Ecto neural progenitor cell (in vitro differentiated cells): ENCODE measurements at regions not wholly inside any gene's neighbourhood (a gene's known extent, or its start where the extent isn't known, plus 50 kb on each side); places are given as distances from the start of the nearest gene placed in this dataset.
"Not testable (repeated sequence)": the region's sequence is repeated elsewhere in the genome, so short reads cannot be mapped to it uniquely, and the experiment has no call there.

Experiments
- DNase-seq: peaks from one replicate; pipeline ENCODE4 v3.0.0-alpha.2; 2018; ENCODE audit warnings: low spot score

DNA sequence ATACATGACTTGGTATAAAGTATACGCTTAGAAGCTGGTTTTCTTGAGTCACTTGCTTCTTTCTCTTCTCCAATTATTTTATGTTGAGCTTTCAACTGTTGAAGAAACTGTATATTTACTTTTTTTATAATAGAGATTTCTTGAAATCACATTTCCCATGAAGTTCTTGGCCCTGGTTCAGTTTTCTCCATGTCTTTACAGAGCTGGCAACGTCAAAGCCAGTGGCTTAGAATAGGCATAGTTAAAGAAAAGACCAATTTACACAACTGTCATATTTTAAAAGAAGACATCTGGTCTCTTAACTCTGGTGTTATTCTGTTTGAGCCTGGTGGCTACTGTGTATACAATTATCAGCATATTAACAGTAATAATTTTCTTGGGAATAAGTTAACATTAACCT, 1249.3 kb downstream of the CDH12 start:
- DNase-seq, result no peak

DNA sequence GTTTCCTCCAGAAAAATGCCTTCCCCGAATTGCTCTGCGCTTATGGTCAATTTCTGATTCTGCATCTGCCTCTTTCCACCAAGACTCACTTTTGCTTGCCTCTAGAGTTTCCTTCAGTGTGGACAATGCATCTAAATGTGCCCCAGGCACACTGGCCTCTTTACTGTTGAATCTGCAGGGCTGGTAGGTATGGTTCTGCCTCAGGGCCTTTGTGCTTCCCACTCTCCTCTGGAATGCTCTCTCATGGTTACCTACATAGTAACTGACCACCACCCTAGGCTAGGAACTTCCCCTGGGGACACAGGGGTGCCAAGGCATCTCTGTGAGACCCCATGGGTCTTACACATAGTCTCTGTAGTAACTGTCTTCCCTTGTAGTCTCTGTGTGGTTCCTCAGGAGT, 1258.6 kb downstream of the CDH12 start:
- no peak for DNase-seq

DNA sequence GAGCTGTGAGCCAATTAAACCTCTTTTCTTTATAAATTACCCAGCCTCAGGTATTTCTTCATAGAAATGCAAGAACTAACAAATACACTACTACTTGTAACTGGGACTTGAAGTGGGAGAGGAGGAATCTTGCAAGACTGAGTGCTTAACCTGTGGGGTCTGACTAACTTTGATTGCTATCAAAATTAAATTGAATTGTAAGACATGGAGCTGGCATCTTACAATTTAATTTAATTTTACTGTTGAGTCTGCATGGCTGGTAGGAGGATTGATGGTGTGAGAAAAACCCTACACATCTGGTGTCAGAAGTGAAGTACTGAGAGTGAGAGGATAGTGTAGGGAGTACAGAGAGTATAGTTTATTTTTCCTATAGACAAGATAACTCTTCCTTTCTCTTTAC, 1259.9 kb downstream of the CDH12 start:
- no peak for DNase-seq

DNA sequence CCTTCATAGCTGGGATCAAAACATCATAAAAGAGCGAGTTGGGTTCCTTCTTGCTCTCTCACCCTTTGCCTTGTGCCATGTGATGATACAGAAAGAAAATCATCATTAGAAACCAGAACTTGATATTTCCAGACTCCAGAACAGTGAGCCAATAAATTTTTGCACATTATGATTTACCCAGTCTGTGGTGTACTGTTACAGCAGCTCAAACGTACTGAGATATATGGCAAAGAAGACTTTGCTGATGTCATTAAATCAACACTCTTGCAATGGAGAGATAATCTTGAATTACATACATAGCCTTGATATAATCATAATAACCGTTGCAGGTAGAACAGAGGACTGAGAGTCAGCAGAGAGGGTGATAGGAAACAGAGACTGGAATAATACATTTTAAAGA, 1271.6 kb downstream of the CDH12 start:
- DNase-seq, result no peak

DNA sequence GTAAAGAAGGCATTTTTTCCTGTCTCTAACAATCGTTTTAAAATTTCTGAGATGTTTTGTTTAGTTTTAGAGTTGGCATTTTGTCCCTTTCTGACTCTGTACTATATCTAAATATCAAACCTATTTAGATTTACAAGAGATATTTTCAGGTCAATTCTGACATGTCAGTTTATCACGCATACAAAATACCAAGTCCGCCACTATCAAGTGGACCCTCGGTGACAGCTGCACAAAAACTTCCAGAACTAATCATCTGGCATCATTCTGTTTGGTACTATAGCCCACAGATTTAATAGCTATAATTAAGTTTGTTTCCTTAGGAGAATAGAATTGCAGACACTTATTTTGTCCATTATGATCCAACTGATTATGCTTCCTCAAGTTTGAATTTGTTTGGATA, 1278.2 kb downstream of the CDH12 start:
- DNase-seq, result no peak

DNA sequence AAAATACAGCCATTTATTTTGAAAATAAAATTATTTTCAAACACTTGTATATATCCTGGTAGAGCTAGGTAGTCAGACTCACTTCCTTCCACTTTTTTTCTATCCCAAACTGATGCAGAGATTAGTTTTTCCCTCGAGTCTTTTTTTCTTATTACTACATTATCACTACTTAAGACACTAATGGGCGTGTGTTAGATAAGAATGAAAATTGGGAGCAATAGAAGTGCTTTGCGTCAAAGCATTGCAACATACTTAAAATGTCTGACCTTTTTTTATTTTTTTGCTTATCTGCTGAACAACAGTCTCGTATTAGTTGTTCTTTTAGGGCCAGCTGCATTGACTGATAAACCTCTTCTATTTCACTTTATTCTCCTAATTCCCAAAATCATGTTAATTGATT, 1278.7 kb downstream of the CDH12 start:
- DNase-seq, result no peak

DNA sequence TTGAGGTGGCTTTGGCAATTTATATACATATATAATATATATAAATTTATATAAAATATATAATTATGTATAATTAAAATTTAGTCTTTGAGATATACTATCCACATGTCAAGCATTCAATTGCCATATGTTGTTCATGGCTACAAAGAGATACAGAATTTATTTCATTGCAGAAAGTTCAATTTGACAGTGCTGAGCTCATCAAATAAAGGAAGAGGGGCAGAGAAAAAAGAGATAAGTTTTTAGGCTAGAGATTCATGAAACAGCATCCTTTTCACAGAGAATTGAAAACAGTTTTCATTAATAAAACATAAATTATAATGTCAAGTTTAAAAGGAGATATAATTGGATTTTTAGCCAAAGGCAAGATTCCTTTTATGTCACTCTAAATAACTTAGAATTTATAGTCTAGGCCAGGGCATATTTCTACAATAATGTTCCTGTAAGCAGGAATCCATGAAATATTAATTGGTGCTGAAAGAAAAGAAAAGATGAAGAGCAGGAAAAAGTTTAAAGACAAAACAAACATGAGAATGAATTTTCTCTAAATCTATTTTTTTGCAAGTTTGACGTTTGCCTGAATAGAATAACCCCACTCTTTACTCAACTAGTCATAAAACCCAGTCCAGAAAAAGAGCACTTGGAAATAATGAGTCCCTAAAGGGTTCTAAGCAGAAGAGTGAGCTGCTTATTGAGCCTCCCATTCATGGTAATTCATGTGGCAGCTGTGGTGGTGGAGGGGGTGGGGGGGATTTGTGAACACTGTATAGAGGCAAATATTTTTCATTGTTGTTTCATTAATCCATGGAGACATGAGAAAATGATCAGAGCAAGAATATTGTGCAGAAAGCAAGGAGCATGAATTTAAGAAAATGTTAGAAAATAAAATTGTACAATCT, 1279.5 kb downstream of the CDH12 start:
- DNase-seq, result no peak

DNA sequence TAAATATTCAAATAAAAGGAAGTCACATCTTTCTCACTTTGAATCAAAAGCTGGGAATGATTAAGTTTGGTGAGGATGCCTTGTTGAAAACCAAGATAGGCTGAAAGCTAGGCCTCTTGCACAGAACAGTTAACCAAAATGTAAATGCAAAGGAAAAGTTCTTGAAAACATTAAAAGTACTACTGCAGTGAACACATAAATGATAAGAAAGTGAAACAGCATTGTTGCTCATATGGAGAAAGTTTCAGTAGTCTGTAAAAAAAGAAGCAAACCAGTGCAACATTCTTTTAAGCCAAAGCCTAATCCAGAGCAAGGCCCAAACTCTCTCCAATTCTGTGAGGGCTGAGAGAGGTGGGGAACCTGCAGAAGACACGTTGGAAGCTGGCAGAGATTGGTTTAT, 1281.9 kb downstream of the CDH12 start:
- DNase-seq, result not testable (repeated sequence)

DNA sequence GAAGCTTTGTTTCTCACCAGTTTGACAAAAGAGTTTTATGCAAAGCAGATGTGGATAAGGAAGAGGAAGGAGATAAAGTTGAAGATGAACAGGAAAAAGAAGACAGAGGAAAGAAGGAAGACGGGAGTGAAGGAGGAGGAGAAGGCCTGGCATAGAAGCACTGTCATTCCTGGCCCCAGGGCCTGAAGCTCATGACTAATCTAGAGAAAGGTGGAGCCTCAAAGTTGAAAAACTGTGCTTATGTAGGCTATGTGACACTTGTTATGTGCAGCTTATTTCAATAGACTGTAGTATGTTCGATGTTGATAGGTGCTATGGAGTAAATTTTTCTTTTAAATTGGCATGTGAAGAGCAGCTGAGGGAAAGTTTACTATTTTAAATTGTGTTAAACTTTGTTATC, 1294.0 kb downstream of the CDH12 start:
- not testable (repeated sequence) for DNase-seq

DNA sequence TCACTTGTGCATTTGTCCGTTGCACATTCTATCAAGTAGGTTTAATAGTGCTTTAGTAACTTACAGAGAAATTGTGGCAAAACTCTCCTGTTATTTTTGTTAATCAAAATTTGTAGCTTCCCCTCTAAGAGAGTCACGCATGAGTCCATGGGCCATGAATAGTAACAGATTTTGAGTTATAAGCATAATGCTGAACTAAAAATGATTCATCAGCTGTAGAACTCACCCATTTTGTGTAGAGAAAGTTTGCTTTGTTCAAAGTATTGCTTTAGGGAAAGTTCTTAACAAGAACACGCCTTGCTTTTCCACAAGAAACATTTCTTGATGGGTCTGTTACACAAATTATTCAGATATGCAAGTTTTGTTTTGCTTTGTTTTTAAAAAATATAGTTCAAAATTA, 1300.9 kb downstream of the CDH12 start:
- DNase-seq, result not testable (repeated sequence)

DNA sequence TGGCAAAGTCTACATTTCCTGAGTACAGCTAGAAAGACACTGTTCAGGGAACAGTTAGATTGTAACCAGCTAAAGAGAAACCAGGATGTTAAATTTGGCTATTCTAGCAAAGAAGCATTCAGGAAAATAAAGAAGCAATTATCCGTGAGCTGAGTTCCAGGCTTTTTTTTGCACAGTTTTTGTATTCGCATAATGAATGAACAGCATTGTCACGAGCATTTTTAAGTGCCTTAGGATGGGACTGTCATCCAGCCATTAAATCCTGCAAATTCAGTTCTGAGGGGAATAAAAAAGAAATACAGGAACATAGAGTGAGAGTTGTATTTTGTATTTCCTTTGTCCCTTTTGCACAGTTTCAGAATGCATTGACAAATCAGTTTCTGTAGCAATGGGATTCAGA, 1302.2 kb downstream of the CDH12 start:
- not testable (repeated sequence) for DNase-seq

DNA sequence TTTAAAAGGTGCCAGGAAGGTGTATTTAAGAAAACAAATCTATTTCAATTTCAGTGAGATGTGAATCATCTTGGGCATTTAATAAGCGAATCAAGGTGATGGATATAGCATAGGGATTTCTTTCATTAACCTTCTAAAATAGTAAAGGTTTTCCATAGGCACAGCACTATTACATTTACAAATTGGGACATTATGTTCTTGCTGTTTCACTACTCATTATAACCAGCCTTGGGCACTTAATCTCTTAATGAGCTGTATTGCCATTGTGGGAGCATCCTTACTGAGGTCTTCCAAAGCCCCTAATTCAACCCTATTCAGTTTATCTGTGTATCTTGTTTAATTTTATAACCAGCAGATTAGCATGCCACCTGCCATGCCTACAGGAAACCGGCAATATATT, 1305.5 kb downstream of the CDH12 start:
- DNase-seq, result not testable (repeated sequence)

DNA sequence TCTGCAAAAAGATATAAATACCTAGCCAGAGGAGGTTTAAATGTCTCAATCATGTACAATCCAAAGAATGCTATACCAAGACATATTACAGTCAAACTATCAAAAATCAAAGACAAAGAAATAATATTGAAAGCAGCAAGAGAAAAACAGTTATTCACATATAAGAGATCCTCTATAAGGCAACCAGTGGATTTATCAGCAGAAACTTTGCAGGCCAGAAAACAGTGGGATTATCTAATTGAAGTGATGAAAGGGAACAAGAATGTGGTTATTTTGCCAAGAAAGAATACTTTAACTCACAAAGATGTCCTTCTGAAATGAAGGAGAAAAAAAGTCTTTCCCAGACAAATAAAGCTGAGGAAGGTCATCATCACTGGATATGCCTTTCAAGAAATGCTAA, 1318.0 kb downstream of the CDH12 start:
- DNase-seq, result not testable (repeated sequence)

DNA sequence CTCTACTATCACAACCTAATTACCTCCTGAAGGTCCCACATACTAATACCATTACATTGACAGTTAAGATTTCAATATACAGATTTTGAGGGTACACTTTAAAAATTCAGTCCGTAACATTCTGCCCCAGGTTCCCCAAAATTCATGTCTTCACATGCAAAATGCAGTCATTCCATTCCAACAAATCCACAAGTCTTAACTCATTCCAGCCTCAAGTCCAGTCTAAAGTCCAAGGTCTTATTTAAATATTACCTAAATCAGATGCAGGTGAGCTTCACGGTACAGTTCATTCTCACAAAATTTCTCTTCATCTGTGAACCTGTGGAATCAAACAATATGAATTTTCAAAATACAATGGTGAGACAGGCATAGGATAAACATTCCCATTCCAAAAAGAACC, 1332.0 kb downstream of the CDH12 start:
- DNase-seq, result not testable (repeated sequence)

DNA sequence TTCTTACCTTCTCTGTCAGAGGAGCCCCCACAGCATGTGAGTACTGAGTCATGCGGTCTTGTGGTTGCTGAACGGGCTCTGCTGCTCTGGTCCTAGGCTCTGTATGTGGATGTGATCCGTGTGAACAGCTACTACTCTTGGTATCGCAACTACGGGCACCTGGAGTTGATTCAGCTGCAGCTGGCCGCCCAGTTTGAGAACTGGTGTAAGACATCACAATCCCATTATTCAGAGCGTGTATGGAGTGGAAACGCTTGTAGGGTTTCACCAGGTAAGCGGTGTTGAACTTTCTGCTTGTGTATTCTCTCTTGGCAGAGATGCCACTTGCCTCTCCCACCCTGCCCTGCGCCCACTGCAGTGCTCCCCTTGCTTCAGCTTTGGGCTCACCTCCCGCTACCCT, 1356.2 kb downstream of the CDH12 start:
- DNase-seq, result not testable (repeated sequence)

DNA sequence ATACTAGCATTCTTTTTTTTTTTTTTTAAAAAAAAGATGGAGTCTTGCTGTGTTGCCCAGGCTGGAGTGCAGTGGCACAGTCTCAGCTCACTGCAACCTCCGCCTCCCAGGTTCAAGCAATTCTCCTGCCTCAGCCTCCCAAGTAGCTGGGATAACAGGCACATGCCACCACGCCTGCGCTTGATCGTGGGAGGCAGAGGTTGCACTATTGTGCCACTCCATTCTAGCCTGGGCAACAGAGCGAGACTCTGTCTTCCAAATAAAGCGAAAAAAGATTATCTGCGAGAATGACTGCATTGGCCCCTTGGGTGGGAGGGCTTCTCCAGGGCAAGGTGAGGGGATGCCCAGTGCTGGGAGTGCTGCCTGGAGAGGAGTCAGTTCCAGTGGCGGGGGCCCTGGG, 1357.1 kb downstream of the CDH12 start:
- DNase-seq, result not testable (repeated sequence)

DNA sequence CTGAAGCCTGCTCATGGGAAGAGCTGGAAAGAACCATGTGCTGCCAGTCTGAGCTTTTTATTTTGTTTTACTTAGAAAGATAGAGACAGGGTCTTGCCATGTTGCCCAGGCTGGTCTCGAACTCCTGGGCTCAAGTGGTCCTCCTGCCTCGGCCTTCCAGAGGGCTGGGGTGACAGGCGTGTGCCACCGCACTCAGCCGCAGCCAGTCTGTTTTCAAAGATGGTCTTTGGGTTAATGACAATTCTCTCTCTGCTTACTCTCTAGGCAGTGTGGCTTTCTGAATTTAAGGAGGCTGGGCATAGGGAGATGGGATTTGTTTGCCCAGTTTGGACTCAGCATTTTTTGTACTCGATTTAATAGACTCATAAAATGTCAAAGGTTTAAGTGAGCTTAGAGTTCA, 1357.9 kb downstream of the CDH12 start:
- DNase-seq, result not testable (repeated sequence)

DNA sequence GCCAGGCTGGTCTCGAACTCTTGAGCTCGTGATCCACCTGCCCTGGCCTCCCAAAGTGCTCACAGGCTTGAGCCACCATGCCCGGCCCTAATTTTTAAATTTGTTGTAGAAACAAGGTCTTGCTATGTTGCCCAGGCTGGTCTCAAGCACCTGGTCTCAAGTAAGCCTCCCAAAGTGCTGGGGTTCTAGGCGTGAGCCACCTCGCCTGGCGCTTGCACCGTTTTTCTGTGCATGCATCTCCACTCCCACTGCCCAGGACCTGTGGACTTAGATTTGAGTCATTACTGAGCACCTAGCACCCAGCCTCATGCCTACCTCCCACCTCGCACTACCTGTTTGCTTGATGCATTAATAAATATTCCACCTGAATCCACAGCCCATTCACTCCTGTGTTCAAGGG, 1359.1 kb downstream of the CDH12 start:
- not testable (repeated sequence) for DNase-seq

DNA sequence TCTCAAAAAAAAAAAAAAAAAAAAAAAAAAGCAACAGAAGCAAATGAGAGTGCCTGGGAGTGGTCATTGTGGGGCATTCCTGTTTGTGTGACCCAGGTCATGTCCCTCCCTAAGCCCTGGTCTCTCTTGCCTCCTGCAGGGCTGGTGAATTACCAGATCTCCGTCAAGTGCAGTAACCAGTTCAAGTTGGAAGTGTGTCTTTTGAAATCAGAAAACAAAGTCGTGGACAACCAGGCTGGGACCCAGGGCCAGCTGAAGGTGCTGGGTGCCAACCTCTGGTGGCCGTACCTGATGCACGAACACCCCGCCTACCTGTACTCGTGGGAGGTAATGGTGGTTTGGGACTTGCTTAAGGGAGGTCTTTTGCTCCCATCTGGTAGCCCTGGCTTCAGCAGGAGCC, 1362.0 kb downstream of the CDH12 start:
- not testable (repeated sequence) for DNase-seq

DNA sequence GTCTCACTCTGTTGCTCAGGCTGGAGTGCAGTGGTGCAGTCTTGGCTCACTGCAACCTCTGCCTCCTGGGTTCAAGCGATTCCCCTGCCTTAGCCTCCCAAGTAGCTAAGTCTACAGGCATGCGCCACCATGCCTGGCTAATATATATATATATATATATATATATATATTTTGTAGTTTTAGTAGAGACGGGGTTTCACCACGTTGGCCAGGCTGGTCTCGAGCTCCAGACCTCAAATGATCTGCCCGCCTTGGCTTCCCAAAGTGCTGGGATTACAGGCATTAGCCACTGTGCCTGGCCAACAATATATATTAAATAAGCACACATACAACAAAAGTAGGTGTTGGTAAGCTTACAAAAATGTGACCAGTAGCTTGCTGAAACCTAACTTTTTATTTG, 1364.3 kb downstream of the CDH12 start:
- DNase-seq, result not testable (repeated sequence)

DNA sequence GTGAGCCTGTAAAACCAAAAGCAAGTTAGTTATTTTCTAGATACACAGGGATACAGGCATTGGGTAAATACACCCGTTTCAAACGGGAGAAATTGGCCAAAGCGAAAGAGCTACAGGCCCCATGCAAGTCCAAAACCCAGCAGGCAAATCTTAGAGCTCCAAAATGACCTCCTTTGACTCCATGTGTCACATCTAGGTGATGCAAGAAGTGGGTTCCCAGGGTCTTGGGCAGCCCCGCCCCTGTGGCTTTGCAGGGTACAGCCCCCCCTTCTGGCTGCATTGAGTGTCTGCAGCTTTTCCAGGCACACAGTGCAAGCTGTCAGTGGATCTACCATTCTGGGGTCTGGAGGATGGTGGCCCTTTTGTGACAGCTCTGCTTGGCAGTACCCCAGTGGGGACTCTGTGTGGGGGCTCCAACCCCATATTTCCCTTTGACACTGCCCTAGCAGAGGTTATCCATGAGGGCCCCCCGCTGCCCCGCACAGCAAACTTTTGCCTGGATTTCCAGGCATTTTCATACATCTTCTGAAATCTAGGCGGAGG, 1367.6 kb downstream of the CDH12 start:
- peak; percentile 44 for DNase-seq

DNA sequence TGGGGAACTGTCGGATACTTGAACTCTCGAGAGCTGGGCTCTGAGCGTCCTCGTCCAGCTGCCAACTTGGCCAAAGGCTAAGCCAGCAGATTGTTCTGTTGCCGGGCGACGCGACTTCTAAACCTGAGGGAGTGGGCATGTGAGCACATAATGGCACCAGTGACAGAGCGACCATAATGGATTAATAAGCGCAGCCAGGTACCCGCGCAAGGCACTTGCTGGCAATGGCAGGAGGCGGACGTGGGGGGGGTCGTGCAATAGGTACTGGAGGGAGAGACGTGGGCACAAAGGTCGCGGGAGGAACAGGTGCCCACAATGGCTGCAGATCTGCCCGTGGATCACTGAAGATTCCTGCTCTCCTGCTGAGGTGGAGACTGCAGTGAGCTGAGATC, 1368.7 kb downstream of the CDH12 start:
- not testable (repeated sequence) for DNase-seq

DNA sequence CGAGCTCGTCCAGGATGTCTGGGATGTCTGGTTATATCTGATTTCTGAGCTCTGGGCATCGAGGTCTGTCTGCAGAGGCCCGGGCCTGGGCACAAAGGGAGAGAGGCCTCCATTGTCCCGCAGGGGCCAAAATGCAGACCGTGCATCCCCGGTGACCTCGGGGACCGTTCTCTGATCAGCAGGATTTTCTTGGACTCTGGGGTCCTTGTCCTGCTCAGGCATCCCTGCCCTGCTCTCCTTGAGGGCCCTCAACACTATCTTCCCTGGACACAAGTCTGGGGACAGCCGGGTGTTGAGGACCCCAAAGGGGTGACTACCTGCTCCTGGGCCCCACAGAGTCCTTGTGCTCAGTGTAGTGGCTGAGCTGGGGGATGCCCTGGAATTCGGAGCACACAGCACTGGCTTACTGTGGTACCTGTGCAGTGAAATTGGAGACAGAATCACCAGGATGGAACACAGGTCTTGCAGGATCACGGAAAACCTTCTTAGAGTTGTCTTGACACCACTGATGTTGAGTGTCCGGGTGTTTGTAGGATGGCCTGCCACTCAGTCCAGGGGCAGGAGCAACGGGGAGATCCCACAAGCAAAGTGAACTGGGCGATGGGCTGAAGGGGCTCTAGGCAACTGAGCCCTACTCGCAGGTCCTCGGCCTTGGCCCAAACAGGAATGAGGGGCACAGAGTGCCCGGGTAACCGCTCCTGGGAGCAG, 1369.2 kb downstream of the CDH12 start:
- DNase-seq, result not testable (repeated sequence)
